Neuronal stem cell (in vitro differentiated cells): ENCODE measurements at regions not wholly inside any gene's neighbourhood (a gene's known extent, or its start where the extent isn't known, plus 50 kb on each side); places are given as distances from the start of the nearest gene placed in this dataset.
A peak's percentile ranks its signal among the peaks of the same experiment; 100 is the strongest.

Experiments
- DNase-seq: peaks from one replicate; pipeline ENCODE4 v3.0.0-alpha.2; 2013; ENCODE audit warnings: low spot score
- H2AFZ ChIP-seq: one replicate; pipeline ENCODE4 v1.6.1; 2013; ENCODE audit warnings: mild to moderate bottlenecking, low read length, inconsistent platforms
- H2AK5ac ChIP-seq: 2 replicates; pipeline ENCODE4 v1.6.1; 2013; ENCODE audit warnings: low read depth, mild to moderate bottlenecking, inconsistent platforms, low read length, moderate library complexity, mixed read lengths
- H2BK120ac ChIP-seq: 2 replicates; pipeline ENCODE4 v1.6.1; 2013; ENCODE audit warnings: low read depth, mild to moderate bottlenecking, inconsistent platforms, low read length, moderate library complexity, mixed read lengths
- H2BK12ac ChIP-seq: one replicate; pipeline ENCODE4 v1.6.1; 2013; ENCODE audit warnings: low read length, inconsistent platforms
- H2BK15ac ChIP-seq: 2 replicates; pipeline ENCODE4 v1.6.1; 2013; ENCODE audit warnings: mild to moderate bottlenecking, low read length, inconsistent platforms, mixed read lengths
- H2BK5ac ChIP-seq: one replicate; pipeline ENCODE4 v1.6.1; 2013; ENCODE audit warnings: inconsistent platforms, mild to moderate bottlenecking, low read length, moderate library complexity
- H3K14ac ChIP-seq: one replicate; pipeline ENCODE4 v1.6.1; 2013; ENCODE audit warnings: low read length, inconsistent platforms
- H3K18ac ChIP-seq: 2 replicates; pipeline ENCODE4 v1.6.1; 2013; ENCODE audit warnings: low read length, inconsistent platforms
- H3K23ac ChIP-seq: 2 replicates; pipeline ENCODE4 v1.6.1; 2013; ENCODE audit warnings: low read depth, mild to moderate bottlenecking, mixed read lengths, low read length, inconsistent platforms; ENCODE audit not compliant: poor library complexity
- H3K27ac ChIP-seq: replicated peaks from 3 replicates; pipeline ENCODE4 v1.5.1; 2013; ENCODE audit warnings: low read length, inconsistent platforms
- H3K27me3 ChIP-seq, 3 experiments: 2 replicates each; pipeline ENCODE4 v1.6.1; 2013; ENCODE audit warnings: low read length in 3 of 3, mild to moderate bottlenecking in 2 of 3, inconsistent platforms in 1 of 3, low read depth in 1 of 3, mixed read lengths in 1 of 3, moderate library complexity in 1 of 3; ENCODE audit not compliant: control insufficient read depth in 3 of 3, insufficient read depth in 3 of 3
- H3K36me3 ChIP-seq, 2 donors: replicated peaks in 1 of 2; 2 replicates each; pipeline ENCODE4 v1.6.1; 2013; ENCODE audit warnings: low read length in 2 of 2; ENCODE audit not compliant: control insufficient read depth in 2 of 2, insufficient read depth in 2 of 2
- H3K4ac ChIP-seq: 2 replicates; pipeline ENCODE4 v1.6.1; 2013; ENCODE audit warnings: inconsistent platforms, mild to moderate bottlenecking, low read length, moderate library complexity
- H3K4me1 ChIP-seq, 2 donors: 1 replicate in 1 of 2; 2 replicates in 1 of 2; pipeline ENCODE4 v1.6.1; 2013; ENCODE audit warnings: low read length in 2 of 2, low read depth in 1 of 2; ENCODE audit not compliant: control insufficient read depth in 2 of 2, insufficient read depth in 1 of 2
- H3K4me2 ChIP-seq: one replicate; pipeline ENCODE4 v1.6.1; 2013; ENCODE audit warnings: mild to moderate bottlenecking, low read length, inconsistent platforms; ENCODE audit not compliant: insufficient read depth, poor library complexity, severe bottlenecking
- H3K4me3 ChIP-seq, 2 donors: 2 replicates each; pipeline ENCODE4 v1.5.1; 2013; ENCODE audit warnings: low read length in 2 of 2, mild to moderate bottlenecking in 2 of 2, inconsistent platforms in 1 of 2, moderate library complexity in 1 of 2
- H3K79me1 ChIP-seq: one replicate; pipeline ENCODE4 v1.6.1; 2013; ENCODE audit warnings: low read depth, mild to moderate bottlenecking, inconsistent platforms, low read length, moderate library complexity
- H3K9ac ChIP-seq: one replicate; pipeline ENCODE4 v1.6.1; 2013; ENCODE audit warnings: mild to moderate bottlenecking, low read depth, low read length, inconsistent platforms; ENCODE audit not compliant: poor library complexity
- H3K9me3 ChIP-seq, 2 donors: replicated peaks in 1 of 2; 2 replicates each; pipeline versions ENCODE3 to v1.6.1; 2013; ENCODE audit warnings: low read length in 2 of 2, mild to moderate bottlenecking in 2 of 2, inconsistent platforms in 1 of 2, low read depth in 1 of 2, mixed read lengths in 1 of 2, moderate library complexity in 1 of 2; ENCODE audit not compliant: control insufficient read depth in 2 of 2, insufficient read depth in 1 of 2
- H4K8ac ChIP-seq: one replicate; pipeline ENCODE4 v1.6.1; 2013; ENCODE audit warnings: low read depth, mild to moderate bottlenecking, inconsistent platforms, low read length, moderate library complexity
- H4K91ac ChIP-seq: one replicate; pipeline ENCODE4 v1.6.1; 2013; ENCODE audit warnings: low read length, low read depth, mild to moderate bottlenecking, inconsistent platforms; ENCODE audit not compliant: poor library complexity
- whole genome bisulfite sequencing, 2 donors: extraction: QIAGEN DNeasy Blood & Tissue Kit; methylation state at CpG; one replicate each; pipeline ENCODE4 v1.1.7; 2013; ENCODE audit warnings: missing lambda C conversion rate in 2 of 2, mixed read lengths in 1 of 2; ENCODE audit not compliant: insufficient read length in 2 of 2, insufficient replicate concordance in 1 of 2; ENCODE audit errors: extremely low coverage in 2 of 2; 5-methylcytosine and 5-hydroxymethylcytosine counted together

- no peak overlapping the region for H3K18ac ChIP-seq
- no peak overlapping the region for H2BK15ac ChIP-seq
- no peak overlapping the region for H2BK12ac ChIP-seq
- H3K9ac ChIP-seq = no peak overlapping the region
- H2AK5ac ChIP-seq = no peak overlapping the region
- H3K27me3 ChIP-seq = peaks cover 0 to 9% (median 0%) of the 10 kb centered on the region in 3 experiments
- no peak overlapping the region for H4K8ac ChIP-seq
- H3K79me1 ChIP-seq = no peaks in the 10 kb centered on the region
- H3K14ac ChIP-seq = no peak overlapping the region
- no peak overlapping the region for H3K4me2 ChIP-seq
- no peak overlapping the region for H2BK5ac ChIP-seq
- WGBS, 2 donors = no CpG with 5 or more reads among the region's 3 CpGs
- H3K4me1 ChIP-seq = peaks cover 0 to 5% of the 10 kb centered on the region in 2 donors
- H3K4me3 ChIP-seq = no peak overlapping the region
- H2BK120ac ChIP-seq = no peak overlapping the region
- no peaks in the 10 kb centered on the region for H3K36me3 ChIP-seq
- no peak overlapping the region for H2AFZ ChIP-seq
- no peak overlapping the region for H3K4ac ChIP-seq
- H3K27ac ChIP-seq = no peak overlapping the region
- H3K23ac ChIP-seq = no peak overlapping the region
- H4K91ac ChIP-seq = no peak overlapping the region
- H3K9me3 ChIP-seq = peaks cover 10 to 11% of the 10 kb centered on the region in 2 donors
- no peak for DNase-seq
Observed at GRCh38 chr14:101057394-101057793, 153.9 kb upstream of the RTL1 start.

- no peak overlapping the region for H2AFZ ChIP-seq
- H3K4me3 ChIP-seq = no peak overlapping the region
- H3K79me1 ChIP-seq = no peaks in the 10 kb centered on the region
- no peak for DNase-seq
- no peak overlapping the region for H2AK5ac ChIP-seq
- H3K27ac ChIP-seq = no peak overlapping the region
- no peak overlapping the region for H3K9ac ChIP-seq
- no peak overlapping the region for H3K14ac ChIP-seq
- H2BK120ac ChIP-seq = no peak overlapping the region
- WGBS, 2 donors = no CpG with 5 or more reads among the region's 3 CpGs
- no peak overlapping the region for H3K23ac ChIP-seq
- no peak overlapping the region for H3K4ac ChIP-seq
- peaks cover 10 to 11% of the 10 kb centered on the region in 2 donors for H3K9me3 ChIP-seq
- H2BK15ac ChIP-seq = no peak overlapping the region
- H3K4me1 ChIP-seq = peaks cover 0 to 8% of the 10 kb centered on the region in 2 donors
- H3K27me3 ChIP-seq = peaks cover 0 to 9% (median 0%) of the 10 kb centered on the region in 3 experiments
- no peak overlapping the region for H4K8ac ChIP-seq
- H2BK12ac ChIP-seq = no peak overlapping the region
- no peak overlapping the region for H3K18ac ChIP-seq
- no peak overlapping the region for H2BK5ac ChIP-seq
- H3K4me2 ChIP-seq = no peak overlapping the region
- H4K91ac ChIP-seq = no peak overlapping the region
- H3K36me3 ChIP-seq = no peaks in the 10 kb centered on the region
Observed at GRCh38 chr14:101058571-101058970, 155.0 kb upstream of the RTL1 start.

GRCh38 chr14:101060171-101060601 is 156.7 kb upstream of the RTL1 start:
- H2BK15ac ChIP-seq = no peak overlapping the region
- no peaks in the 10 kb centered on the region for H3K79me1 ChIP-seq
- no peak overlapping the region for H2AK5ac ChIP-seq
- H3K27ac ChIP-seq = no peak overlapping the region
- H4K91ac ChIP-seq = no peak overlapping the region
- WGBS, 2 donors = no CpG with 5 or more reads among the region's 19 CpGs
- peaks cover 0 to 3% of the 10 kb centered on the region in 2 donors for H3K36me3 ChIP-seq
- H3K4me1 ChIP-seq = peaks cover 0 to 8% of the 10 kb centered on the region in 2 donors
- no peak overlapping the region for H3K23ac ChIP-seq
- H2AFZ ChIP-seq = no peak overlapping the region
- H3K9me3 ChIP-seq = peaks cover 7 to 11% of the 10 kb centered on the region in 2 donors
- no peak overlapping the region for H3K4ac ChIP-seq
- H3K4me3 ChIP-seq = no peak overlapping the region
- no peak overlapping the region for H3K18ac ChIP-seq
- H4K8ac ChIP-seq = no peak overlapping the region
- H2BK120ac ChIP-seq = no peak overlapping the region
- no peak overlapping the region for H2BK12ac ChIP-seq
- H3K14ac ChIP-seq = no peak overlapping the region
- H3K9ac ChIP-seq = no peak overlapping the region
- DNase-seq = no peak
- H3K27me3 ChIP-seq = peaks cover 0 to 9% (median 0%) of the 10 kb centered on the region in 3 experiments
- H2BK5ac ChIP-seq = no peak overlapping the region
- no peak overlapping the region for H3K4me2 ChIP-seq

GRCh38 chr14:101061411-101062064 is 158.0 kb upstream of the RTL1 start:
- no peak overlapping the region for H3K27ac ChIP-seq

More at GRCh38 chr14:101061411-101062064, 158.0 kb upstream of the RTL1 start:
- peaks cover 0 to 3% of the 10 kb centered on the region in 2 donors for H3K36me3 ChIP-seq
- H3K18ac ChIP-seq = peak overlapping the region; percentile 23
- peak overlapping the region; percentile 17 for H2BK15ac ChIP-seq
- H4K8ac ChIP-seq = no peak overlapping the region
- H2AFZ ChIP-seq = peak overlapping the region; percentile 73
- H3K4me1 ChIP-seq = peaks cover 0 to 8% of the 10 kb centered on the region in 2 donors
- no peak overlapping the region for H2BK5ac ChIP-seq
- peaks cover 0 to 9% (median 0%) of the 10 kb centered on the region in 3 experiments for H3K27me3 ChIP-seq
- H4K91ac ChIP-seq = no peak overlapping the region
- H2BK12ac ChIP-seq = no peak overlapping the region
- H3K9ac ChIP-seq = no peak overlapping the region
- H3K4ac ChIP-seq = no peak overlapping the region
- H3K79me1 ChIP-seq = no peaks in the 10 kb centered on the region
- H3K9me3 ChIP-seq = peaks cover 7 to 11% of the 10 kb centered on the region in 2 donors
- H2BK120ac ChIP-seq = no peak overlapping the region
- peak overlapping the region; percentile 27 for H2AK5ac ChIP-seq
- no peak for DNase-seq
- H3K4me3 ChIP-seq = no peak overlapping the region
- no CpG with 5 or more reads among the region's 18 CpGs for WGBS, 2 donors
- no peak overlapping the region for H3K4me2 ChIP-seq
- H3K23ac ChIP-seq = no peak overlapping the region
- H3K14ac ChIP-seq = no peak overlapping the region
